ENCODE measurements at regions not wholly inside any gene's neighbourhood (a gene's known extent, or its start where the extent isn't known, plus 50 kb on each side); places are given as distances from the start of the nearest gene placed in this dataset.

DNA sequence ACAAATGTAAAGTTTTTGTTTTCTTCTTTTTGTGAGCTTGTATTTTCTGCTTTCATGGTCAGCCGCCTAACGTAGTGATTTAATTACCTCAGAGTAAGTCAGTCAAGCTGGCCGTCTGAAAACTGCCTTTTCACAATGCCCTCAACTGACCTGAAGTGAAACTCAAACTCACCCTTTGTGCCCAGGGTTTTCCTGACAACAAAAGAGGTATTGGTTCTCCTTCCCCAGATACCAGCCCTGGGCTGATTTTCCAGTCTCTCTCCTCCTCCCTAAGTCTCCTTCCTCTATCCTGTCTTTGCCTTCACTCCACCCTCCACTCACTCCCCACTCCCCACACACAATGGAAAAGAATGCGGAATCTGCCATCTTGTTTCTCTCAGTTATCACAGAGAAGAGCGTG is 184.5 kb upstream of the HEY2 start:
- TF ChIP-seq, protein P1, sequence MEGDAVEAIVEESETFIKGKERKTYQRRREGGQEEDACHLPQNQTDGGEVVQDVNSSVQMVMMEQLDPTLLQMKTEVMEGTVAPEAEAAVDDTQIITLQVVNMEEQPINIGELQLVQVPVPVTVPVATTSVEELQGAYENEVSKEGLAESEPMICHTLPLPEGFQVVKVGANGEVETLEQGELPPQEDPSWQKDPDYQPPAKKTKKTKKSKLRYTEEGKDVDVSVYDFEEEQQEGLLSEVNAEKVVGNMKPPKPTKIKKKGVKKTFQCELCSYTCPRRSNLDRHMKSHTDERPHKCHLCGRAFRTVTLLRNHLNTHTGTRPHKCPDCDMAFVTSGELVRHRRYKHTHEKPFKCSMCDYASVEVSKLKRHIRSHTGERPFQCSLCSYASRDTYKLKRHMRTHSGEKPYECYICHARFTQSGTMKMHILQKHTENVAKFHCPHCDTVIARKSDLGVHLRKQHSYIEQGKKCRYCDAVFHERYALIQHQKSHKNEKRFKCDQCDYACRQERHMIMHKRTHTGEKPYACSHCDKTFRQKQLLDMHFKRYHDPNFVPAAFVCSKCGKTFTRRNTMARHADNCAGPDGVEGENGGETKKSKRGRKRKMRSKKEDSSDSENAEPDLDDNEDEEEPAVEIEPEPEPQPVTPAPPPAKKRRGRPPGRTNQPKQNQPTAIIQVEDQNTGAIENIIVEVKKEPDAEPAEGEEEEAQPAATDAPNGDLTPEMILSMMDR (IDR thresholded peaks at IDR 0.05): no peak
- H3K27me3 Mint-ChIP-seq: peaks cover 11% of the 10 kb centered on the region
- ATAC-seq: no peak
- POLR2A ChIA-PET: no interaction called here
- H3K27ac Mint-ChIP-seq: no peak overlapping the region
- intact Hi-C loops (cut with micrococcal nuclease): no loop called here
- no peaks in the 10 kb centered on the region for H3K36me3 Mint-ChIP-seq (ENCODE audit: low read depth)
- H3K9me3 Mint-ChIP-seq: no peaks in the 10 kb centered on the region
- no peaks in the 10 kb centered on the region for H3K4me1 Mint-ChIP-seq (ENCODE audit: low read depth)
- no peak for DNase-seq
- CTCF ChIA-PET: no interaction called here
- no peak overlapping the region for H3K4me3 Mint-ChIP-seq

DNA sequence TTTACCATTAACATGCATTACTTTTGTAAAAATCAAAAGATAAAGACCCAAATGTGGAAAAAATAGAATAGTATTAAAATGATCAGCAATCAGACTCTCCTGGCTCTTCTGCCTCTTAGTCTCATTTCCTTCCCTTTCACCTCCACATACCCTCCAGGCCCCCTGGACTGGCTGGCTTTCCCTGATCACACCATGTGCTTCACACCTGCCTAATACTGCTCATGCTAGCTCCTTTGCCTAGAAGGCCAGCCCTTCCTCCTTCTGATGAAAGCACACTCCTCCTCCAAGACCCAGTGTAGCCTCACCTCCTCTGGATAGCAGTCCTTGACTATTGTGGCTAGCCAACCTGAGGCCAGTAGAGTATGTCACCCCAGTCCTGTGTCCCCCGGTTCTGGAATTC is 182.0 kb upstream of the HEY2 start:
- ChIA-PET CTCF (no interaction called here), POLR2A (no interaction called here)
- Mint-ChIP-seq H3K27me3 (peaks cover 11% of the 10 kb centered on the region), H3K4me1 (ENCODE audit: low read depth) (no peaks in the 10 kb centered on the region), H3K4me3 (no peak overlapping the region), H3K9me3 (no peaks in the 10 kb centered on the region), H3K36me3 (ENCODE audit: low read depth) (no peaks in the 10 kb centered on the region), H3K27ac (no peak overlapping the region)
- ATAC-seq (no peak), DNase-seq (no peak)
- intact Hi-C loops (cut with micrococcal nuclease): no loop called here
- TF ChIP-seq, protein P1 (IDR thresholded peaks at IDR 0.05): no peak

DNA sequence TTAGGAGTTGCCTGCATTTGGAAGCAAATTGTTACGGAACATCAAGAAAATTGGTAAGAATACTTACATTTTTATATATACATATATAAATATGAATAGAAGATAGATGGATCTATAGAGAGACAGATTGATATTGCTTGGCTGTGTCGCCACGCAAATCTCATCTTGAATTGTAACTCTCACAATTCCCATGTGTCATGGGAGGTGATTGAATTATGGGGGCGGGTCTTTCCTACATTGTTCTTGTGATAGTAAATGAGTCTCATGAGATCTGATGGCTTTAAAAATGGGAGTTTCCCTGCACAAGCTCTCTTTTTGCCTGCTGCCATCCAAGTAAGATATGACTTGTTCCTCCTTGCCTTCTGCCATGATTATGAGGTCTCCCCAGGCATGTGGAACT is 180.8 kb upstream of the HEY2 start:
- H3K4me3 Mint-ChIP-seq: no peak overlapping the region
- POLR2A ChIA-PET: no interaction called here
- CTCF ChIA-PET: no interaction called here
- DNase-seq (no peak), ATAC-seq (no peak)
- TF ChIP-seq, protein P1 (IDR thresholded peaks at IDR 0.05): no peak
- no peak overlapping the region for H3K27ac Mint-ChIP-seq
- intact Hi-C loops (cut with micrococcal nuclease): no loop called here
- H3K9me3 Mint-ChIP-seq: no peaks in the 10 kb centered on the region
- H3K36me3 Mint-ChIP-seq (ENCODE audit: low read depth): no peaks in the 10 kb centered on the region
- H3K4me1 Mint-ChIP-seq (ENCODE audit: low read depth): no peaks in the 10 kb centered on the region
- H3K27me3 Mint-ChIP-seq: peaks cover 9% of the 10 kb centered on the region

DNA sequence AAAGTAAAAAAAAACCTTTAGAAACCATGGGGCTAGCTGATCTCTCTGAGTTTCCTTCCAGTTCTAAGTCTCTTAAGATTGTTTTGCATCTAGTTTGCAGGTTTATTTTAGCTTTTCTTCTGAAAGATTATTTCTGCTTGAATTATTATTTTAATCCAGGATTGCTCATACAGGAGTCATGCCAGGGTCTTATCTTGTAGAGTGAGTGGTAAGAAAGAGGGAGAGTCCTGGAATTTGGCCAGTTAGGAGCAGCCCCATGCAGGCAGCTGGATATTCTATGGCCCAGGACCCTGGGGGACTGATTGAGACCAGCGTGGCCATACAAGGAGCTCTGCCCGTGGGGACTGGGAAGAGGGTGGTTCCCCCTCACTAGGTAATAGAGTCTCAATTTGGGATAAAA is 178.9 kb upstream of the HEY2 start:
- H3K36me3 Mint-ChIP-seq (ENCODE audit: low read depth): no peaks in the 10 kb centered on the region
- H3K4me3 Mint-ChIP-seq: no peak overlapping the region
- H3K27me3 Mint-ChIP-seq: peaks cover 2% of the 10 kb centered on the region
- intact Hi-C loops (cut with micrococcal nuclease): no loop called here
- ATAC-seq: no peak
- H3K4me1 Mint-ChIP-seq (ENCODE audit: low read depth): no peaks in the 10 kb centered on the region
- POLR2A ChIA-PET: no interaction called here
- H3K9me3 Mint-ChIP-seq: no peaks in the 10 kb centered on the region
- H3K27ac Mint-ChIP-seq: no peak overlapping the region
- DNase-seq: no peak
- TF ChIP-seq, protein P1 (IDR thresholded peaks at IDR 0.05): no peak
- CTCF ChIA-PET: no interaction called here

DNA sequence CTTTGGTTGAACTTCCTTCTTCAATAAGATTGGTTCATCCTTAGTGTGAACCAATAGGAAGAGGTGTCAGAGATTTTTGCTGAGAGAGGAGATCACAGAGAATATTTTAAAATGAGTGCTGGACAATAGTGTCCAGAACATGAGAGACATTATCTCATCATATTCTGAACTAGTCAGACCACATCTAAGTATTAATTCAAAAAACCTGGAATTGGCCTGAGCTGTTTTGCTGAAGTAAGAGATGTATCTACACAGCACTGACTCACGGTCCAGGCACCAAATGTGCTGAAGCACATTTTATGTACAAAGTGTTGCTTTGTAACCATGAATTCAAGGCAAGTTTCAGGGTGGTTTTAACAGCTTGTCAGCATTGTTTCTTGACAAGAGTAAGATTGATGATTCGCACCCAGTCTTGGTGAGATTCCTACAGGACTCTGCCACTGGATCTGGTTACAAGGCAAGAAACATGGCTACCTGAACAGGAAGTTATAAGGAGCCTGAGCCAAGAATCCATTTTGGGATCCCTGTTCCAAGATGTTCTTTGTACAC is 178.2 kb upstream of the HEY2 start:
- no peaks in the 10 kb centered on the region for H3K36me3 Mint-ChIP-seq (ENCODE audit: low read depth)
- H3K4me3 Mint-ChIP-seq: no peak overlapping the region
- ATAC-seq (no peak), DNase-seq (no peak)
- H3K4me1 Mint-ChIP-seq (ENCODE audit: low read depth): no peaks in the 10 kb centered on the region
- ChIA-PET POLR2A (no interaction called here), CTCF (no interaction called here)
- no peak overlapping the region for H3K27ac Mint-ChIP-seq
- TF ChIP-seq, protein P1 (IDR thresholded peaks at IDR 0.05): no peak
- intact Hi-C loops (cut with micrococcal nuclease): no loop called here
- no peaks in the 10 kb centered on the region for H3K9me3 Mint-ChIP-seq
- H3K27me3 Mint-ChIP-seq: peaks cover 6% of the 10 kb centered on the region
